Panc1 (cell line): ENCODE measurements at regions not wholly inside any gene's neighbourhood (a gene's known extent, or its start where the extent isn't known, plus 50 kb on each side); places are given as distances from the start of the nearest gene placed in this dataset.

Experiments
- ATAC-seq: fragments of 200-7000 bp; cut with Tn5 transposase; 2 replicates; pipeline ENCODE4 v1.9.1; 2020; ENCODE audit warnings: mild to moderate bottlenecking, moderate library complexity
- BruUV-seq: library from RNA; stranded (reverse); fragments of 400-500 nt; replicated peaks from 2 replicates; lab custom pipeline; 2021; lab: Mats Ljungman, UMichigan
- CTCF ChIA-PET: fragments of 300-600 bp; sonication (Branson Sonifier 250); formaldehyde crosslinking; loops from one replicate; lab custom pipeline; 2022; ENCODE audit warnings: antibody characterized with exemption; lab: Charles Lee
- POLR2A ChIA-PET: fragments of 300-600 bp; sonication (Branson Sonifier 250); formaldehyde crosslinking; loops from one replicate; lab custom pipeline; 2022; ENCODE audit warnings: antibody characterized with exemption; lab: Charles Lee
- DNase-seq: peaks from one replicate; pipeline ENCODE4 v3.0.0-alpha.2; 2010; ENCODE audit warnings: low read depth, low spot score
- H3K27ac ChIP-seq: 2 replicates; pipeline ENCODE4 v1.5.1; 2011; ENCODE audit warnings: mild to moderate bottlenecking, low read length, inconsistent platforms
- H3K27me3 ChIP-seq: fragments of 200-500 bp; sonication (Bioruptor generic); 2 replicates; pipeline ENCODE4 v1.6.0; 2014; ENCODE audit warnings: low read length, inconsistent platforms; ENCODE audit not compliant: control insufficient read depth, insufficient read depth
- H3K36me3 ChIP-seq: fragments of 200-500 bp; sonication (Bioruptor generic); 2 replicates; pipeline ENCODE4 v1.5.1; 2014; ENCODE audit warnings: inconsistent platforms, mild to moderate bottlenecking, low read length, moderate library complexity; ENCODE audit not compliant: control insufficient read depth, insufficient read depth
- H3K4me1 ChIP-seq: 2 replicates; pipeline ENCODE4 v1.5.1; 2011; ENCODE audit warnings: inconsistent platforms, mild to moderate bottlenecking, low read length, moderate library complexity; ENCODE audit not compliant: control insufficient read depth, insufficient read depth
- H3K4me3 ChIP-seq, 2 experiments: 2 replicates each; pipeline ENCODE4 v1.5.1; 2011 to 2012; ENCODE audit warnings: low read depth in 2 of 2, low read length in 2 of 2, mild to moderate bottlenecking in 2 of 2, inconsistent platforms in 1 of 2, moderate library complexity in 1 of 2
- H3K9me3 ChIP-seq: fragments of 200-500 bp; sonication (Bioruptor generic); 2 replicates; pipeline ENCODE4 v1.5.1; 2014; ENCODE audit warnings: low read depth, mild to moderate bottlenecking, inconsistent platforms, low read length, moderate library complexity; ENCODE audit not compliant: control insufficient read depth, insufficient read depth
- CTCF ChIP-seq: fragments of 450-650 bp; IDR thresholded peaks from 2 replicates; pipeline ENCODE4 v1.5.1; 2017; ENCODE audit warnings: mild to moderate bottlenecking
- POLR2AphosphoS5 ChIP-seq: IDR thresholded peaks from 2 replicates; pipeline ENCODE4 v1.6.1; 2012; ENCODE audit warnings: mild to moderate bottlenecking, low read depth, low read length, moderate library complexity
- SIN3A ChIP-seq: IDR thresholded peaks from 2 replicates; pipeline ENCODE4 v1.6.1; 2012; ENCODE audit warnings: low read depth, mild to moderate bottlenecking, low read length, moderate library complexity, borderline replicate concordance; ENCODE audit not compliant: insufficient read depth
- TCF7L2 ChIP-seq: IDR thresholded peaks from 2 replicates; pipeline ENCODE4 v1.6.1; 2011; ENCODE audit warnings: mild to moderate bottlenecking, low read depth, low read length, inconsistent platforms
- in situ Hi-C: cut with HindIII; loops from 2 replicates; pipeline ENCODE4 v1.10.0; 2016; ENCODE audit warnings: low sequenced_read_pairs, low pct_unique_long_range_greater_than_20kb
- intact Hi-C: fragments of 100-400 bp; cut with micrococcal nuclease; formaldehyde crosslinking; loops from one replicate; pipeline ENCODE4 v1.10.0; 2022; ENCODE audit not compliant: unreplicated experiment
- TF ChIP-seq, protein P1 (sequence below), 2 experiments: IDR thresholded peaks; 2 replicates each; pipeline ENCODE4 v1.6.1; 2011 to 2012; ENCODE audit warnings: low read depth in 2 of 2, control low read depth in 1 of 2, low read length in 1 of 2, mild to moderate bottlenecking in 1 of 2, moderate library complexity in 1 of 2; ENCODE audit not compliant: insufficient read depth in 1 of 2

GRCh38 chr1:45260244-45260643 is 53.8 kb upstream of the ZSWIM5 start:
- no peak for ATAC-seq
- TF ChIP-seq POLR2AphosphoS5 = no peak
- TF ChIP-seq, protein P1, sequence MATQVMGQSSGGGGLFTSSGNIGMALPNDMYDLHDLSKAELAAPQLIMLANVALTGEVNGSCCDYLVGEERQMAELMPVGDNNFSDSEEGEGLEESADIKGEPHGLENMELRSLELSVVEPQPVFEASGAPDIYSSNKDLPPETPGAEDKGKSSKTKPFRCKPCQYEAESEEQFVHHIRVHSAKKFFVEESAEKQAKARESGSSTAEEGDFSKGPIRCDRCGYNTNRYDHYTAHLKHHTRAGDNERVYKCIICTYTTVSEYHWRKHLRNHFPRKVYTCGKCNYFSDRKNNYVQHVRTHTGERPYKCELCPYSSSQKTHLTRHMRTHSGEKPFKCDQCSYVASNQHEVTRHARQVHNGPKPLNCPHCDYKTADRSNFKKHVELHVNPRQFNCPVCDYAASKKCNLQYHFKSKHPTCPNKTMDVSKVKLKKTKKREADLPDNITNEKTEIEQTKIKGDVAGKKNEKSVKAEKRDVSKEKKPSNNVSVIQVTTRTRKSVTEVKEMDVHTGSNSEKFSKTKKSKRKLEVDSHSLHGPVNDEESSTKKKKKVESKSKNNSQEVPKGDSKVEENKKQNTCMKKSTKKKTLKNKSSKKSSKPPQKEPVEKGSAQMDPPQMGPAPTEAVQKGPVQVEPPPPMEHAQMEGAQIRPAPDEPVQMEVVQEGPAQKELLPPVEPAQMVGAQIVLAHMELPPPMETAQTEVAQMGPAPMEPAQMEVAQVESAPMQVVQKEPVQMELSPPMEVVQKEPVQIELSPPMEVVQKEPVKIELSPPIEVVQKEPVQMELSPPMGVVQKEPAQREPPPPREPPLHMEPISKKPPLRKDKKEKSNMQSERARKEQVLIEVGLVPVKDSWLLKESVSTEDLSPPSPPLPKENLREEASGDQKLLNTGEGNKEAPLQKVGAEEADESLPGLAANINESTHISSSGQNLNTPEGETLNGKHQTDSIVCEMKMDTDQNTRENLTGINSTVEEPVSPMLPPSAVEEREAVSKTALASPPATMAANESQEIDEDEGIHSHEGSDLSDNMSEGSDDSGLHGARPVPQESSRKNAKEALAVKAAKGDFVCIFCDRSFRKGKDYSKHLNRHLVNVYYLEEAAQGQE (IDR thresholded peaks at IDR 0.05; ENCODE audit: insufficient read depth in 1 of 2, low read depth in 2 of 2, low read length in 1 of 2) = no peak
- no peak for TF ChIP-seq TCF7L2
- TF ChIP-seq SIN3A = no peak
- TF ChIP-seq CTCF = no peak
- Histone ChIP-seq H3K4me1 (peaks cover under 1% of the 10 kb centered on the region; the same call in 1 of the 2 replicates), H3K4me3 (no peak overlapping the region), H3K27ac (no peak overlapping the region), H3K36me3 (no peaks in the 10 kb centered on the region), H3K9me3 (peaks cover 10% of the 10 kb centered on the region; the same call in 1 of the 2 replicates), H3K27me3 (no peaks in the 10 kb centered on the region)
- intact Hi-C loops (no loop called here), in situ Hi-C loops (no loop called here)
- CTCF ChIA-PET = no interaction called here
- no peak for DNase-seq
- POLR2A ChIA-PET = no interaction called here
- no TSS peak for BruUV-seq

- Histone ChIP-seq H3K4me1 (peaks cover 16% of the 10 kb centered on the region), H3K27ac (no peak overlapping the region), H3K27me3 (no peaks in the 10 kb centered on the region), H3K9me3 (peaks cover 9% of the 10 kb centered on the region; the same call in 1 of the 2 replicates), H3K4me3 (no peak overlapping the region), H3K36me3 (no peaks in the 10 kb centered on the region)
- ATAC-seq (no peak), DNase-seq (no peak)
- POLR2A ChIA-PET = no interaction called here
- intact Hi-C loops (no loop called here), in situ Hi-C loops (no loop called here)
- no TSS peak for BruUV-seq
- TF ChIP-seq, protein P1 (IDR thresholded peaks at IDR 0.05; ENCODE audit: insufficient read depth in 1 of 2, low read depth in 2 of 2, low read length in 1 of 2) = no peak
- TF ChIP-seq TCF7L2 = no peak
- TF ChIP-seq CTCF = no peak
- no peak for TF ChIP-seq POLR2AphosphoS5
- TF ChIP-seq SIN3A = no peak
- CTCF ChIA-PET = no interaction called here
Observed at GRCh38 chr1:45263132-45263531, 56.7 kb upstream of the ZSWIM5 start.
